GM23248 (cell line): ENCODE measurements at regions not wholly inside any gene's neighbourhood (a gene's known extent, or its start where the extent isn't known, plus 50 kb on each side); places are given as distances from the start of the nearest gene placed in this dataset.

Experiments
- DNase-seq: peaks from one replicate; pipeline ENCODE4 v3.0.0-alpha.2; 2015
- H2AFZ ChIP-seq: fragments of 200-600 bp; sonication (generic); 2 replicates; pipeline ENCODE4 v1.6.1; 2016; ENCODE audit warnings: antibody characterized with exemption
- H3F3A ChIP-seq: fragments of 200-600 bp; sonication (generic); 2 replicates; pipeline ENCODE4 v1.6.1; 2016; ENCODE audit warnings: mild to moderate bottlenecking, antibody characterized with exemption, mixed run types; ENCODE audit not compliant: insufficient read depth
- H3K27ac ChIP-seq: fragments of 200-600 bp; sonication (generic); 2 replicates; pipeline ENCODE4 v1.5.1; 2016; ENCODE audit warnings: mild to moderate bottlenecking
- H3K27me3 ChIP-seq: fragments of 200-600 bp; sonication (generic); replicated peaks from 2 replicates; pipeline ENCODE4 v1.6.1; 2016; ENCODE audit warnings: mild to moderate bottlenecking; ENCODE audit not compliant: insufficient read depth
- H3K36me3 ChIP-seq: fragments of 200-600 bp; sonication (generic); 2 replicates; pipeline ENCODE4 v1.6.1; 2016; ENCODE audit warnings: low read depth, mild to moderate bottlenecking
- H3K4me1 ChIP-seq: fragments of 200-600 bp; sonication (generic); 2 replicates; pipeline ENCODE4 v1.6.1; 2016; ENCODE audit warnings: mild to moderate bottlenecking; ENCODE audit not compliant: insufficient read depth
- H3K4me2 ChIP-seq: fragments of 200-600 bp; sonication (generic); one replicate; pipeline ENCODE4 v1.6.1; 2016; ENCODE audit warnings: mild to moderate bottlenecking; ENCODE audit not compliant: unreplicated experiment
- H3K4me3 ChIP-seq: fragments of 200-600 bp; sonication (generic); 2 replicates; pipeline ENCODE4 v1.5.1; 2016; ENCODE audit warnings: mild to moderate bottlenecking
- H3K79me2 ChIP-seq: fragments of 200-600 bp; sonication (generic); 2 replicates; pipeline ENCODE4 v1.6.1; 2016; ENCODE audit warnings: mild to moderate bottlenecking; ENCODE audit not compliant: insufficient read depth
- H3K9ac ChIP-seq: fragments of 200-600 bp; sonication (generic); 2 replicates; pipeline ENCODE4 v1.6.1; 2016; ENCODE audit warnings: mild to moderate bottlenecking
- H3K9me2 ChIP-seq: fragments of 200-600 bp; sonication (generic); 2 replicates; pipeline ENCODE4 v1.6.1; 2016; ENCODE audit warnings: mixed run types, mild to moderate bottlenecking, moderate library complexity; ENCODE audit not compliant: insufficient read depth
- H3K9me3 ChIP-seq: fragments of 200-600 bp; sonication (generic); one replicate; pipeline ENCODE4 v1.6.1; 2017; ENCODE audit warnings: low read depth
- H4K20me1 ChIP-seq: fragments of 200-600 bp; sonication (generic); 2 replicates; pipeline ENCODE4 v1.6.0; 2016; ENCODE audit not compliant: insufficient read depth
- EZH2 ChIP-seq: fragments of 200-600 bp; sonication (generic); IDR thresholded peaks from 2 replicates; pipeline ENCODE4 v1.6.1; 2018; ENCODE audit warnings: antibody characterized with exemption, mild to moderate bottlenecking; ENCODE audit not compliant: insufficient read depth, poor library complexity, severe bottlenecking
- EZH2phosphoT487 ChIP-seq: fragments of 200-600 bp; sonication (generic); IDR thresholded peaks from 2 replicates; pipeline ENCODE4 v1.6.1; 2018; ENCODE audit warnings: antibody characterized with exemption, moderate library complexity, mild to moderate bottlenecking, low read depth; ENCODE audit not compliant: insufficient read depth
- WGBS, 2 experiments: methylation state at CpG; one replicate each; pipeline ENCODE4 v1.1.6; 2015 to 2017; ENCODE audit warnings: low lambda C conversion rate in 2 of 2, low coverage in 1 of 2; ENCODE audit errors: missing lambda C conversion rate in 2 of 2; 5-methylcytosine and 5-hydroxymethylcytosine counted together
- in situ Hi-C: fragments of 300-500 bp; cut with MboI; formaldehyde crosslinking; loops from 2 replicates; pipeline ENCODE4 v1.15.0; 2020

DNA sequence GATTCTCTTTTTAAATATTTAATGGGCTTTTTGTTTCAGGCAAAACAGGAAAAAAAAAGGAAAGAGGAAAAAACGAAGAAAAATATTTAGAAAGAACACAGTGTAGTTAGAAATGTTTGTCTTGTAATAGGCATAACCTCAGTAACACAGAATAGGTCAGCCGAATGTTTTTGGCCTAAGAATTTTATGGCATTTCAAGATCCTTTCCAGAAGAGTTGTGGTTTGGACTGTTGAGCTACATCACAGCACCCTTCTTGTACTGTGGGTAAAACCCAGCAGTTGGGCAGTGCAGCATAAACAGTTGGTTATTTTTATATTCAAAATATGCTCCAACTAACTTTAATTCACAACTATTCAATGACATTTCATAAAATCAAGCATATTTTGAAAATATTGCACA, 474.4 kb upstream of the AGTR1 start:
- no peaks in the 10 kb centered on the region for H3K9me2 ChIP-seq
- H3K9me3 ChIP-seq, result no peaks in the 10 kb centered on the region
- H3K79me2 ChIP-seq, result no peaks in the 10 kb centered on the region
- H3K36me3 ChIP-seq, result no peaks in the 10 kb centered on the region
- 10 to 15% methylated on average over 2 of the region's 2 CpGs for WGBS, 2 experiments
- 0 out of 2 replicates have a peak overlapping the region, but pooled peaks have one; percentile 27 for H2AFZ ChIP-seq
- peak; percentile 42 for DNase-seq
- no peak overlapping the region for H3K9ac ChIP-seq
- H3K4me2 ChIP-seq, result no peak overlapping the region
- H4K20me1 ChIP-seq, result no peaks in the 10 kb centered on the region
- H3F3A ChIP-seq, result no peaks in the 10 kb centered on the region
- TF ChIP-seq EZH2, result no peak
- TF ChIP-seq EZH2phosphoT487, result no peak
- H3K4me3 ChIP-seq, result no peak overlapping the region
- H3K27me3 ChIP-seq, result no peaks in the 10 kb centered on the region
- H3K4me1 ChIP-seq, result 0 out of 2 replicates have a peak, but pooled peaks cover 8% of the 10 kb centered on the region
- in situ Hi-C loops, result no loop called here
- no peak overlapping the region for H3K27ac ChIP-seq

DNA sequence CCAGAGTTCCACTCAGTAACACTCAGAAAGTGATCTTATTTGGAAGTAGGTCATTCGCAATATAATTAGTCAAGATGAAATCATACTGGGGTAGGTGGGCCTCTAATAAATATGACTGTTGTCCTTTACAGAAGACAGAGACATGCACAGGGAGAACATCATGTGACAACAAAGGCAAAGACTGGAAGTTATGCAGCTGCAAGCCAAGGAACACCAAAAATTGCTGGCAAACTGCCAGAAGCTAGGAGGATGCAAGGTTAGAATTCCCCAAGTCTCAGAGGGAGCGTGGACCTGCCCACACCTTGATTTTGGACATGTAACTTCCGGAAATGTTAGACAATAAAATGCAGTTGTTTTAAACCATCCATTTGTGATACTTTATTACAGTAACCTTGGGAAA, 471.5 kb upstream of the AGTR1 start:
- no peak overlapping the region for H2AFZ ChIP-seq
- in situ Hi-C loops, result no loop called here
- H3K9me2 ChIP-seq, result no peaks in the 10 kb centered on the region
- TF ChIP-seq EZH2phosphoT487 (no peak), EZH2 (no peak)
- H3K4me3 ChIP-seq, result no peak overlapping the region
- no peaks in the 10 kb centered on the region for H3K79me2 ChIP-seq
- DNase-seq, result no peak
- WGBS, 2 experiments, result 91 to 94% methylated on average over 3 of the region's 3 CpGs
- no peaks in the 10 kb centered on the region for H3F3A ChIP-seq
- H3K36me3 ChIP-seq, result no peaks in the 10 kb centered on the region
- no peaks in the 10 kb centered on the region for H3K27me3 ChIP-seq
- no peak overlapping the region for H3K27ac ChIP-seq
- no peak overlapping the region for H3K9ac ChIP-seq
- H3K4me2 ChIP-seq, result no peak overlapping the region
- 0 out of 2 replicates have a peak, but pooled peaks cover 8% of the 10 kb centered on the region for H3K4me1 ChIP-seq
- H3K9me3 ChIP-seq, result no peaks in the 10 kb centered on the region
- H4K20me1 ChIP-seq, result no peaks in the 10 kb centered on the region

DNA sequence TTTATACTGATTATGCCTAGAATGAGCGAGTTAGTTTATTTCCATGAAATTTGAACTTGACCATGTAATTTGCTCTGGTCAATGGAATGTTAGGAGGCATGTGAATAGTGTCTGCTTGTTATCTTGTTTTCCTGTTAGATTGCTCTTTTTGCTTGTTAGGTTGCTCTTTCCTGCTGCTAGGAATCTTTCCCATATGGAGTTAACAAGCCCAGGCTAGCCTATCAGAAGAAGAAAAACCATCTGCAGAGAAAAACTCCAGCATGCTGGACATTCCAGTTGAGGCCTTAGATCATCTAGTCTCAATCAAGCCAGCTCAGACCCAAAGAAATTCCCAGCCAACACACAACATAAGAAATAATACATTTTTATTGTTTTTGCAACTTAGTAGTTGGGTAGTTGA, 470.2 kb upstream of the AGTR1 start:
- Histone ChIP-seq H3K9me3 (no peaks in the 10 kb centered on the region), H4K20me1 (no peaks in the 10 kb centered on the region), H3K27ac (no peak overlapping the region), H2AFZ (no peak overlapping the region), H3K27me3 (no peaks in the 10 kb centered on the region), H3K36me3 (no peaks in the 10 kb centered on the region), H3K4me2 (no peak overlapping the region), H3K4me1 (0 out of 2 replicates have a peak, but pooled peaks cover 9% of the 10 kb centered on the region), H3F3A (no peaks in the 10 kb centered on the region), H3K4me3 (no peak overlapping the region), H3K9ac (no peak overlapping the region), H3K79me2 (no peaks in the 10 kb centered on the region), H3K9me2 (no peaks in the 10 kb centered on the region)
- WGBS, 2 experiments, result 97 to 100% methylated on average over 1 of the region's 1 CpG
- DNase-seq, result no peak
- TF ChIP-seq EZH2phosphoT487 (no peak), EZH2 (no peak)
- in situ Hi-C loops, result no loop called here

DNA sequence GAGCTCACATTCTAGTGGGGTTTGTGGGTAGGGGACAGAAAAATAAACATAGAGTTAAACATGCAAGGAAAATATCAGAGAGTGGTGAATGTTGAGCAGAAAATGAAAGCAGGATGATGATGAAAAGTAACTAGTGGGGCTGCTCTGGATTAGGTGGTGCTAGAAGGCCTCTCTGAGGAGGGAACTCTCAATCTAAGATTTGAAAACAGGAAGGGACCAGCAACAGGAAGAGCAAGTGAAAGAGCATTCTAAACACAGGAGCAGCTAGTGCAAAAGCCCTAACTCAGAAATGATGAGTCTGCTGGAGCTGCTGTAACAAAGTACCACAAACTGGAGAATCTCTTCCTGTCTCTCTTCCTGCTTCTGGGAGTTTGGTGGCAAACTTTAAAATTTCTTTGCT, 468.6 kb upstream of the AGTR1 start:
- Histone ChIP-seq H3K9ac (no peak overlapping the region), H3K4me2 (no peak overlapping the region), H2AFZ (peak overlapping the region; percentile 42; the same call in 1 of the 2 replicates), H3K27ac (no peak overlapping the region), H3K4me3 (no peak overlapping the region), H3K79me2 (no peaks in the 10 kb centered on the region), H3K9me2 (no peaks in the 10 kb centered on the region), H3K27me3 (no peaks in the 10 kb centered on the region), H3K4me1 (peaks cover 18% of the 10 kb centered on the region), H3K36me3 (no peaks in the 10 kb centered on the region), H3F3A (no peaks in the 10 kb centered on the region; the same call in 1 of the 2 replicates), H4K20me1 (no peaks in the 10 kb centered on the region), H3K9me3 (no peaks in the 10 kb centered on the region)
- no peak for DNase-seq
- no peak for TF ChIP-seq EZH2
- TF ChIP-seq EZH2phosphoT487, result no peak
- in situ Hi-C loops, result no loop called here

DNA sequence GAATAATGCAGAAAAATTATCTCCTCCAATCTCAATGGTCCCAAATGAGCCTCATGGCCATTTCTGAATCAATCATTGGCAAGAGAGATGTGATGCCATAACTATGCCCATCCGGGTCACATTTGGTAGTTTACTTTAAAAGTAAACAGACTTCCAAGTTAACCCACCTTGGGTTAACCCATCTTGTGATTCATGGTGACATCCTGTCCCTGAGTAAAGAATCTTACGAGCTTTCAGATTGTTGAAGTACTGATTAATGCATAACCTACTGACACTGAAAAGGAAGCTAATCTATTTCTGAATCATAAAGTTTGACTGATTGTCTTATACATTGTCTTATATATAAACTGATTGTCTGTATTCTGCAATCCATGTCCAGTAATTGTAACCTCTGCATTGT, 467.2 kb upstream of the AGTR1 start:
- in situ Hi-C loops, result no loop called here
- H3K9me3 ChIP-seq, result no peaks in the 10 kb centered on the region
- peaks cover 18% of the 10 kb centered on the region for H3K4me1 ChIP-seq
- no peaks in the 10 kb centered on the region for H3K79me2 ChIP-seq
- H3K27ac ChIP-seq, result no peak overlapping the region
- TF ChIP-seq EZH2, result no peak
- TF ChIP-seq EZH2phosphoT487, result no peak
- H3K4me3 ChIP-seq, result no peak overlapping the region
- no peaks in the 10 kb centered on the region; the same call in 1 of the 2 replicates for H3F3A ChIP-seq
- no peak overlapping the region for H3K4me2 ChIP-seq
- H3K36me3 ChIP-seq, result no peaks in the 10 kb centered on the region
- no peak overlapping the region for H3K9ac ChIP-seq
- H3K27me3 ChIP-seq, result no peaks in the 10 kb centered on the region
- H2AFZ ChIP-seq, result no peak overlapping the region
- WGBS, 2 experiments, result 69 to 70% methylated on average over 2 of the region's 2 CpGs
- no peak for DNase-seq
- H4K20me1 ChIP-seq, result no peaks in the 10 kb centered on the region
- no peaks in the 10 kb centered on the region for H3K9me2 ChIP-seq
